GM11168 (cell line): ENCODE measurements at regions not wholly inside any gene's neighbourhood (a gene's known extent, or its start where the extent isn't known, plus 50 kb on each side); places are given as distances from the start of the nearest gene placed in this dataset.
"Not testable (repeated sequence)": the region's sequence is repeated elsewhere in the genome, so short reads cannot be mapped to it uniquely, and the experiment has no call there.

ENCODE experiments used
- in situ Hi-C: fragments of 300-500 bp; cut with MboI; formaldehyde crosslinking; loops from one replicate; pipeline ENCODE4 v1.12.0; 2022; ENCODE audit warnings: low sequenced_read_pairs; ENCODE audit not compliant: unreplicated experiment

DNA sequence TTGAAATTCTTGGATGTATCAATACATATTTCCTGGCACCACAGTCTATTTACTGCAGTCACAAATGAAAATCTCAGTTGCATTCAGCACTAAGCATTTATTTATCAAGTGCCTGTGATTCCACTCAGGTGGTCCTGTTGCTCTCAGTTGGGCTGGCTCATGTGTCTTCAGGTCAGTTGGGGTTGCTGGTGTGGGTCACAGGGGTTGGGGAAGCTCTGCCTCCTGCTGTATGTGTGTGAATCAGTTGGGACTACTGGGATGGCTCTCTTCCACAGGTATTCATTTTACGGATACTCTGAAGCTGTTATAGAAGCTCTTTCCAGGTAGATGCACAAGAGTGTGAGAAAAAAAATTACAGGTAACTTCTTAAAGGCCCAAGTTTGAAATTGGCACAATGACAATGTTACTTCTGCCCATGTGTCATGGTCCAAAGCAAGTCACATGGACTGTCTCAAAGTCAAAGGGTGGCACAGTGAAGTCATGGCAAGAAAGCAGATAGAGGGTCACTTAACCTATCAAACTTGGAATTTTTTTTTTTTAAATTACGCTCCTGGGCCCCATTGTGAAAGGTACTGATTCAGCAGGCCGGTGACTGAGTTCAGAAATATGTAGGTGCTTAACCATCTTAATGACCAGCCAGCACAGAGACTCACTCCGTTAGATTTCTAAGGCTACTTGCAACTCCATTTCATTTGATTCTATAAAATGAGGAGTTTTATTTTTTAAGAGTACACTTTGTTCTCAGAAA, 249.2 kb upstream of the GCFC2 start:
- in situ Hi-C loops: no loop called here

DNA sequence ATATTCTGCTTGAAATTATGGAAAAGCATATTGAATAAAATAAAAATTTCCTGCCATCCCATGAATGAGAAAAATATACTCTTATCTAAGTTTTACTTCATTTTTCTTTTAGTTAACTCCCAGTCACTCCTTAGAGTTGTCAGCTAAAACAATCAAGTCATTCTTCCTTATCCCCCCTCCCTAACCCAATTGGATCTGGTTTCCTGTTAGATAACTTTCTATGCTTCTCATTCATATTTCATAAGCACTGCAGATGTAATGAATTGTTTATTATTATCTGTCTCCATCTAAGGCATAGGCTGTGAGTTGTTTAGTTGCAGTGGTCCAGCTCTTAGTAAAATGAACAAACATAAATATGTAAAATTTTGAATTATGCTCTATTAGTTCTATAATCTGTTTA, 244.0 kb upstream of the GCFC2 start:
- in situ Hi-C loops: no loop called here

DNA sequence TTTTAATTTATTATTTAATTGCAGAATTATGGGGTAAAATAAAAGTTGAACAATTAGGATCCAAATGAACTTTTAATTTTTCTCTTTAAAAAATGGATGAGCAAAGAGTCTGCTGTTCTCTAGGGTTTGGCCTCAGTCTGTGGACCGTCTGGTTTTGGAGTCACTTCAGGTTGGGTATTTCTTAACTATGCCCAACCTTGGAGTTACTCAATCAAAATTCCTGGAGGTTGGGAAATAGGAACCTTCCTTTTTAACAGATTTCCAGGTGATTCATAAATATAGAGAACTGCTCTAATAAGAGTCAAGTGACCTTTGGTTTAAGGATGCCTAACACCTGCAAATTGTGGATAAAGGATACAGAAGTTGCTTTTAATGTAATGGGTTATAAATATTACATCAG, 241.5 kb upstream of the GCFC2 start:
- in situ Hi-C loops: no loop called here

DNA sequence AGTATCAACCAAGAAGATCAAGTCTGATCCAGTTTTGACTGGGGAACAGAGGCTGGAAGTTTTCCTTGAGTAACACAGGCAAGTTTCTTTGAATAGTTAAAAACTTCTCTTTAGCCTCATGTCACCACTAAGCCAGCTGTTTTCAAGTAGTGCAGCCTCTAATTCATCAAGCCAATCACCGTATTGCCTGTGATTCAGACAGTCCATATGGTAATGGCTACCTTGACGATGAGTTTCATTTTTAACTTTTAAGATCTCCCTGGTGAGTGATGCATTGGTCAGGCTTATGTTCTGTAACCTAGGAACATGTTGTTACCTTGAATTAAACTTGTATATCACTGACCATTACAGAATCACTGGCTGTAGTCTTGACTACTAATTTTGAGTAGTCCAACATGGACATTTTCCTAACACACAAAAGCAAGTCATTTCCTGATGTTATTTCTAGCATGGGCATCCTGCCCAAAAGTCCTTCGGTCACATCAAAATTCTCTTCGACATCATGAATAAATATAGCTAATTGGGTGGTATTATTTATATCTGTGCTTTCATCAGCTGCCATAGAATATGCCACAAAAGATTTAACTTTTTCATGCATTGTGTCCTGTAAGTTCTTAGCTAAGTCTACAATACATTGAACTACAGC, 238.8 kb upstream of the GCFC2 start:
- in situ Hi-C loops: no loop called here

DNA sequence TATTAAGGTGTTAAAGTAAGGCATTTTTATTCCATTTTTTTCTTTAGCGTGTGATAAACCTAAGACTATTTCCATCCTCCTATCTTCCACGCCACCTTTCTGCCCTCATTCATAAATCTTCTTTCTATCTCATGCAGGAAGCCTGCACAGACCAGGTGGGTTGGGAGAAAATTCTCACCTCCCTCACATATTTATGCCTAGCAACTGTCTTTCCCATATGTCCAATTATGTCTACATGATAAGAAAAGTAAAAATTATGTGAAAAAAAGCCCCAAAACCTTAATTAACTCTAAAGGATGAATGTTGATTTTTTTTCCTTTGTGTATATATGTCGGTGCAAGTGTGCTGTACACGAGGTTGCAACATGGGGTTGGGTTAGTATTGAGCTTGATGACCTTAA, 225.6 kb upstream of the GCFC2 start:
- in situ Hi-C loops: no loop called here

DNA sequence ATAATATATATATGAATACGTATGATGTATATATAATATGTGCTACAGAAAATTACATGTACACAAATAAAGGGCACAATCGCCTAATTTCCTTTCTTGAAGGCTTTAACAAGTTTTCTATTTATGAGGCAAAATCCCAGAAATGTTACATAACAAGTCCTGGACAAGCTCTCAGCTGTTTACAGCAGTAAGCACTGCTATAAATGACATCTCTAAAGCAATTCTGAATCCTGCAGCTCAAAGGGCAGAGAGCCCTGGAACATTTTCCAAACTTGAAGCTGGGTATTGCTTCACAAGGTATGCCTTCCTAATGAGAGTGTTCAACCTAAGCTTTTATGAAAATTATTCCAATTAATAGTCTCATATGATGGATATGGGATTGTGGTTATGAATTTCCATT, 222.3 kb upstream of the GCFC2 start:
- in situ Hi-C loops: no loop called here

DNA sequence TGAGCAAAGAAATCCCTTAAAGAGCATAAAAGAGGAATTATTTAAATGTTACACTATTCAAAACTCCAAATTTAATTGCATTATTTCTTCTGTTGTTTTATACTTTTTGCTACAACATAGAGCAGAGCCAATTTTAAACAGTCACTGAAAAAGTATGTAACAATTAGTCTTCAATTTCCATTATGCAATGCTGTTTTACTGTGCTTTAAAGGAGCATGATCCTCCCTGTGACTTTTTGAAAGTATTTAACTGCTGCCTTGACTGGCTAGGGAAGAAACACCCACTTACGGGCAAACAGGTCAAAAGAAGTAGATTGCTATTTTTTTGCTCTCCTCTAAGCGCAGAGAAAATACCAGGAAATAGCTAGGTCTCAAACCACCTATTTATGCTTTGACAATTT, 217.4 kb upstream of the GCFC2 start:
- in situ Hi-C loops: no loop called here

DNA sequence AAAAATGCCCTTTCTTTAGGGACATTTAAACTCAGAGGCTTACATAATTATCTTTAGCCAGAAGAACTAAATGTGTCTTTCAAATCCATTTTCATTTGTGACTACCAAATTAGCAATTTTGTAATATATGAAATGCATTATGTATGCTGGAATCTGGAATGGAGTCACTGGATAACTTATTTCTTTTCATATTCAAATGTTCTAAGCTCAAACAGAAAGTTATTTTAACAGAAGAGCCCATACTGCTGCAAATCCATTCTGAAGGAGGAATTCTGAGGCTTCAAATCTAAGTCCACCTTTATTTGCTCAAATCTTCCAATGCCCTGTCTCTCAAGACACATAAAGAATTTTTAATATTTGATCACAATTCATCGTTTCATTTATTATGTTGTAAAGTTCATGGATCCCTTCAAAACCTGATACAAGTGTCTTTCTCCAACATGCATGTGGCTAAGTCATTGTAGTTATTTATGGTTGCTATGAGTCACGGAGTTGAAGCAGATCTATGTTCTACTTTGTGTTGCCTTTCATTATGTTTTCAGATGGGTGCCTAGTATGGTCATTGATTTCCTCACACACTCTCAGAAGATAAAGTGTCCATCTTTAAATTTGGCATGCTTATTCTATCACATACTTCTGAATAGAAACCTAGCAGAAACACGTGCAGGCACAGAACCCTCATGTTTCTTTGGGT, 214.8 kb upstream of the GCFC2 start:
- in situ Hi-C loops: no loop called here

DNA sequence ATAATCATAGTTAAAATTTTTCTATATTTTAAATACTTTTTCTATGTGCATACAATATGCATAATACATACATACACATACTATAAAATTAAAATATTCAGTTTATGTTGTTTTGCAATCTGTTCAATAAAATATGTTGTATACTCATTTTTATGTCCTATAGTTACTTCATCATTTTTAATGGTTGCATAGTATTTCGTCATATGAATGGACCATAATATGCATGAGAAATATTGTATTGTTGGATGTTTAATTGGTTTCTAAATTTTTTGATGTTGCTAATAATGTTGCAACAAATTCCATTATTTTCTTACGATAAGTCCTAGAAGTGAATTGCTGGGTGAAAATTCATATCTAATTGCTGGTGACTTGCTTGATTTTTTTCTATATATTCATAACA, 211.5 kb upstream of the GCFC2 start:
- in situ Hi-C loops: no loop called here

DNA sequence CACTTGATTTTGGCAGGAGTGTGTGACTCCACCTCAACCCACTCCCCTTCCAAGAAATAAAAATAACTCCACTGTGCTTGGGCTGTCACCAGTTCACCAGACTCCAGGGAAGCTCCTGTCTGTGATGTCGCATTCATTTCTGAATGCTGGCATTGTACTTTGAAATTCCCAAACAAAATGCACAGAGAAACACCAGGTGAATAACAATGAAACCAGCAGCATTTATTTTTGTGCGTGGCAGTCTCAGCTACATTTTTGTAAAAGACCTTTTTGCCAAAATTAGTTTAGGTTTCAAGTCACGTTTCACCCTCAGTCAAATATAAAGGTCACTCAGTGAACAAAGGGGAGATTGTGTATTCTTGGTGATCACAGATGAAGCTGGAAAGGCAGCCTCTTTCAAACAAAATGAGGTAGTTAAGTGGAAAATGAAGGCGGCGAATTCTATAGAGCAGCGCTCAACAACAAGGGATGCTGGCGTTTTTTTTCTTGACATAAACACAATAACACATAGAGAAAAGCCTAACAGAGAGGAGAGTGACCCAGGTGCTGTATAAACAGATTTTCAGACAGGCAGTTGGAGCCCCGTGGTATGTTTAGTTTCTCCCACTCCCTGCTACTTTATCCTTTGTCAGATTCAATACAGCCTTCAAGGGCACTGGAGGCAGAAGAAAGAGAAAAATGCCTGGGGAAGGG, 210.3 kb upstream of the GCFC2 start:
- in situ Hi-C loops: no loop called here

DNA sequence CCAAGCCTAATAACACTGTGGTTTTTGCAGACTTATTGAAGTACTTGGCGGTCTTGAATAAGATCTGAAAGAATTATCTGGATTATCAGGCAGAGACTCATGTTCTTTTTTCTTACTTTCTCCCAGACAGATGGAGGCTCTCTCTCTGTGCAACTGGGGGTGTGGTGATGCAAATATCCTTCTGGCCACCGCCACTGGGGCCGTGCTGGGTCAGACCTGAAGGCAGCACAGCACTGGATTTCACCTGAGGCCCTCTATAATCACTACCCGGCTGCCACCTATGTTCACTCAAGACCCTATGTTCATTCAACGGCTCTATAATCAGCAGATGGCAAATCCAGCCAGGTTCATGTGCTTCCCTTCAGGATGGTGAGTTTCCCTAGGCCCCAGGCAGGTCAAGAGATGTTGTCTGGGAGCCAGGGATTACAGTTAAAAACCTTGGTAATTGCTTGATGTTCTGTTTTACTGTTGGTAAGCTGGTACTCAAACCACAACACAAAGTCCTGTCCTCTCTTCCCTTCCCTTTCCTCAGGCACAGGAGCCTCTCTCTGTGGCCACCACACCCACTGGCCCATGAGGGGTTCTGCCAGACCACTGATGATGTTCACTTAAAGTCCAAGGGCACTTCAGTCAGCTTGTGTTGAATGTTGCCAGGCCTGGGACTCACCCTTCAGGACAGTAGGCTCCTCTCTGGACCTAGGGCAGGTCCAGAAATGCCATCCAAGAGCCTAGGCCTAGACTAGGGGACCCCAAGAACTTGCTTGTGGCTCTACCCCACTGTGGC, 205.3 kb upstream of the GCFC2 start:
- in situ Hi-C loops: no loop called here

DNA sequence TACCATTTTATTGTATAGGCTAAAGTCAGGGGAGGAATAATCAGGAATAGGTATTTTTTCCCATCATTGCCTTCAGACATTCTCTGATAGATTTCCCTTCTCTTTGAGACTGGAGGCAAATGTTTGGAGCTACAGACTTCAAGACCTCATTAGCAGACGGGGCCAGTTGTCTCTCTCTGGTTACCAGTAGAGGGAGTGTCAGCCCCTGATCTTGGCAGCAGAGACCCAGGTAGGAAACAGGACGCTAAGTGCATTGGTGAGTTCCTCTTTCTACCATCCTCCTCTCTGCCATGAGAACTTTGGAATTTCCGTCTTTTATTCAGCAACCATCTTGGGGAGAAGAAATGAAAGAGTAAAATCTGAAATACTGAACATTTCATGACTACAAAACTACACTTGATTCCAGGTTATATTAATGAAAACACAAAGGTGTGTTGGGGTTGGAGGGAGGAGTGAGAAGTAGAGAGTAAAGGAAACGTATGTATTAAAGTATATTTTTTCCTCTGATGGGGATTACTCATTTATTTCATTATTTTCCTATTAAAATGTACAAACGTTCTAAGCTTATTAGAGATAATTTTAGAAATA, 186.2 kb upstream of the GCFC2 start:
- in situ Hi-C loops: no loop called here

DNA sequence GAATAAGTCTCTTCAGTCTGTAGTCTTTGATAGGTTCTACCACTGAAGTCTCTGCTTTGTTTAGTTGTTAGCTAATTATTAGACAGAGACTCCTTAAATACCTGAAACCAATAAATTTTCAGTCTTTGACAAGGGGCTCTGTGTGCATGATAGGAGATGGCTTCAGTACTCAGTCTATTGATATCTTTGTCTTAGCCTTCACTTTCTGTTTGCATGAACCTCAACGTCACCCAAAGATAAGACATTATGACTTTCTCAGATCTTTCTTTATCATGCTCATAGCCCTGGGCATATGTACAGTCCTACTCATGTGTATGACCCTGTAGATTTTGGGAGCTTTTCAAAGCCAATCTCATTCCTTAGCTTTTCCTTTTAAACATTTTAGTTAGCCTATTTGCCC, 183.5 kb upstream of the GCFC2 start:
- in situ Hi-C loops: no loop called here

DNA sequence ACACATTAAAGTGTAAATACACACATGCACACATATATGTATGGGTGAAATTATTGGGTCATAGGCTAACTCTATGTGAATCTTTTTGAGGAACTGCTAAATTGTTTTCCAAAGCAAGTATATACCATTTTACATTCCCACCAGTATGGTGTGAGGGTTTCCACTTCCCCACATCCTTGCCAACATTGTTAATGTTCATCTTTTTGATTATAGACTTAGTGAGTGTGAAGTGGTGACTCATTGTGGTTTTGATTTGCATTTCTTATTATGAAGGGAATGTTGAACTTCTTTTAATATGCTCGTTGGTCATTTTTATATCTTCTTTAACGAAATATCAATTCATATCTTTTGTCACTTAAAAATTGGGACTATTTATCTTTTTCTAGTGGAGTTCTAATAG, 181.8 kb upstream of the GCFC2 start:
- in situ Hi-C loops: no loop called here

DNA sequence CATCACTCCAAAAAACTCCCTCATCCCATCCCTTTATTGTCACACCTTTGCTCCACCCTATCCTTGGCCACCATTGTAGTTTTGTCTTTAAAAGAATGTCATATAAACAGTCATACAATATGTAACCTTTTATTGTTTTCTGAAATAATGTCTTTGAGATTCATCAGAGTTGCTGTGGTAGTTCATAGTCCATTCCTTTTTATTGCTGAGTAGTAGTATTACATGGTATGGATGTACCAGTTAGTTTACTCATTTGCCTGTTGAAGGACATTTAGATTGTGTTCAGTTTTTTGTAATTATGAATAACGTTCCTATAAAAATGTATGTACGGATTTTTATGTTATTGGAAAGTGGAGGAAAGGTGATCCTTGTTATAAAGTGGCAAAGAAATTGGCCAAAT, 171.8 kb upstream of the GCFC2 start:
- in situ Hi-C loops: no loop called here

DNA sequence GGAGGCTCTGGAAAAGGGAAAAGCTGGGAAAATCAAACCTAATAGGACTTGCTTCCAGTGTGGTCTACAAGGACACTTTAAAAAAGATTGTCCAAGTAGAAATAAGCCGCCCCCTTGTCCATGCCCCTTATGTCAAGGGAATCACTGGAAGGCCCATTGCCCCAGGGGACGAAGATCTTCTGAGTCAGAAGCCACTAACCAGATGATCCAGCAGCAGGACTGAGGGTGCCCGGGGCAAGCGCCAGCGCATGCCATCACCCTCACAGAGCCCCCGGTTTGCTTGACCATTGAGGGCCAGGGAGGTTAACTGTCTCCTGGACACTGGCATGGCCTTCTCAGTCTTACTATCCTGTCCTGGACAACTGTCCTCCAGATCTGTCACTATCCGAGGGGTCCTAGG, 164.9 kb upstream of the GCFC2 start:
- in situ Hi-C loops: not testable (repeated sequence)

DNA sequence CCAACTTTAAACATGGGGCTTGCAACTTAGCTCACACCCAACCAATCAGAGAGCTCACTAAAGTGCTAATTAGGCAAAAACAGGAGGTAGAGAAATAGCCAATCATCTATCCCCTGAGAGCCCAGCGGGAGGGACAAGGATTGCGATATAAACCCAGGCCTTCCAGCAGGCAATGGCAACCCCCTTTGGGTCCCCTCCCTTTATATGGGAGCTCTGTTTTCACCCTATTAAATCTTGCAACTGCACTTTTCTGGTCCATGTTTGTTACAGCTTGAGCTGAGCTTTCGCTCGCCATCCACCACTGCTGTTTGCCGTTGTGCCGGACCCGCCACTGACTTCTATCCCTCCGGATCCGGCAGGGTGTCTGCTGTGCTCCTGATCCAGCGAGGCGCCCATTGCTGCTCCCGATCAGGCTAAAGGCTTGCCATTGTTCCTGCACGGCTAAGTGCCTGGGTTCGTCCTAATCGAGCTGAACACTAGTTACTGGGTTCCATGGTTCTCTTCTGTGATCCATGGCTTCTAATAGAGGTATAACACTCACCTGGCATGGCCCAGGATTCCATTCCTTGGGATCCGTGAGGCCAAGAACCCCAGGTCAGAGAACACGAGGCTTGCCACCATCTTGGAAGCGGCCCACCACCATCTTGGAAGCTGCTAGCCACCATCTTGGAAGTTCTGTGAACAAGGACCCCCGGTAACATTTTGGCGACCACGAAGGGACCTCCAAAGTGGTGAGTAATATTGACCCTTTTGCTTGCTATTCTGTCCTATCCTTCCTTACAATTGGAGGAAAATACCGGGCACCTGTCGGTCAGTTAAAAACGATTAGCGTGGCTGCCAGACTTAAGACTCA, 161.3 kb upstream of the GCFC2 start:
- in situ Hi-C loops: not testable (repeated sequence)

DNA sequence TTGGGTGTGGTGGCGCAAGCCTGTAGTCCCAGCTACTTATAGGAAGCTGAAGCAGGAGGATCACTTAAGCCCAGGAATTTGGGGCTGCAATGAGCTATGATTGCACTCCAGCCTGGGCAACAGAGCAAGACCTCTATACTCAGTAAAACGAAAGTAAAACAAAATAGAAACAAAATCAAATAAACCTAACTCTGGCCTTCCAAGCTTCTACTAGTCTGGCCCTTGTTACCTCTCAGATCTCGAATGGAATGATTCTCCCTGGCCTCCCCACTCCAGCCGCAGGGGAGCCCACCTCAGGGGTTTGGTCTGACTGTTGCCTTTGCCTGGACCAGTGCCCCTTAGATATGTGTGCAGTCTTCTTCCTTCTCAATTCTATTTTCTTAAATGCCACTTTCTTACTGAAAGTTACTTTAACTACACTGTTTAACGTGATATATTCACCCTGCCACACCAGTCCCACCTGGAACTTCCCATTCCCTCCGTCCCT, 160.0 kb upstream of the GCFC2 start:
- in situ Hi-C loops: no loop called here

DNA sequence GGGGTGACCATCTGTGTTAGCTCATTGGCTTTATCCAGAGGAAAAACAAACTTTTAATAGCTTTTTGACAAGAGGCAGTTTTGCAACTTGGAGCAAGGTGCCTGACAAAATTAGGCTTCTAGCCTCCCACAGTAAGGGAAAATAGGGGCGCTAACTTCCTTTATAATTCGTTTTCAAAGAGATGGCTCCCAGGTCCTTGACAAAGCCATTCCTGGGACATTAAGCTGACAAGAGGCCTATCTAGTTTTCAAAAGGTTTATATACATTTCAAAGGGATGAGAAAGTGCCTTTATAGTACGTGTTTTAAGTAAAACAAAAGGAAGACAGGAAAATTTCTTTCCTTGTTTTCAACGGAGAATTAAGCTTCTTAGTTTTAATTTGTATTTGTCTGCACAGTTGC, 159.4 kb upstream of the GCFC2 start:
- in situ Hi-C loops: no loop called here
